Small intestine (tissue), 7 donors: ENCODE measurements at regions not wholly inside any gene's neighbourhood (a gene's known extent, or its start where the extent isn't known, plus 50 kb on each side); places are given as distances from the start of the nearest gene placed in this dataset.

Source experiments
- DNase-seq, 2 donors: peaks; one replicate each; pipeline versions ENCODE4 v3.0.0 to v3.0.0-alpha.2; 2013
- FAIRE-seq: peaks from 2 replicates; lab custom pipeline; 2012; peaks lifted over from hg19 to GRCh38; lab: Jason Lieb, UNC
- H3K27ac ChIP-seq, 3 donors: one replicate each; pipeline ENCODE4 v1.5.1; 2013; ENCODE audit warnings: low read length in 2 of 3, mild to moderate bottlenecking in 2 of 3, control low read depth in 1 of 3, inconsistent platforms in 1 of 3, low read depth in 1 of 3, moderate library complexity in 1 of 3
- H3K27me3 ChIP-seq, 3 donors: one replicate each; pipeline ENCODE4 v1.6.1; 2013; ENCODE audit warnings: low read length in 3 of 3, inconsistent platforms in 1 of 3; ENCODE audit not compliant: control insufficient read depth in 3 of 3, insufficient read depth in 3 of 3
- H3K36me3 ChIP-seq, 3 donors: one replicate each; pipeline ENCODE4 v1.6.1; 2013; ENCODE audit warnings: low read length in 3 of 3, inconsistent platforms in 1 of 3, low read depth in 1 of 3, mild to moderate bottlenecking in 1 of 3, moderate library complexity in 1 of 3; ENCODE audit not compliant: control insufficient read depth in 3 of 3, insufficient read depth in 2 of 3
- H3K4me1 ChIP-seq, 3 donors: one replicate each; pipeline ENCODE4 v1.6.1; 2013; ENCODE audit warnings: low read length in 2 of 3, inconsistent platforms in 1 of 3, low read depth in 1 of 3, mild to moderate bottlenecking in 1 of 3, moderate library complexity in 1 of 3; ENCODE audit not compliant: control insufficient read depth in 3 of 3, insufficient read depth in 2 of 3
- H3K4me3 ChIP-seq, 3 donors: one replicate each; pipeline ENCODE4 v1.5.1; 2013; ENCODE audit warnings: low read length in 3 of 3, control low read depth in 1 of 3, inconsistent platforms in 1 of 3, low read depth in 1 of 3, mild to moderate bottlenecking in 1 of 3, moderate library complexity in 1 of 3
- H3K9me3 ChIP-seq, 2 donors: one replicate each; pipeline ENCODE4 v1.6.1; 2013; ENCODE audit warnings: low read depth in 1 of 2, low read length in 1 of 2; ENCODE audit not compliant: control insufficient read depth in 2 of 2, insufficient read depth in 1 of 2
- WGBS, 3 donors: extraction: QIAGEN DNeasy Blood & Tissue Kit; methylation state at CpG; one replicate each; pipeline ENCODE4 v1.1.7; 2013; 5-methylcytosine and 5-hydroxymethylcytosine counted together
- donor health status: healthy with polysubstance abuse.
- donor health status: control.
- donor health status: control.
- donor health status: Bipolar disorder and iron deficiency.
- donor health status: healthy.

GRCh38 chr7:109386959-109387358 is 817.3 kb downstream of the DNAJB9 start:
- no peak overlapping the region for H3K27ac ChIP-seq
- FAIRE-seq (no peak), DNase-seq (no peak)
- H3K4me1 ChIP-seq, result no peaks in the 10 kb centered on the region
- no peaks in the 10 kb centered on the region for H3K27me3 ChIP-seq
- 90 to 96% (median 92%) methylated on average over 2 of the region's 2 CpGs for WGBS, 3 donors
- no peaks in the 10 kb centered on the region for H3K36me3 ChIP-seq
- no peaks in the 10 kb centered on the region for H3K9me3 ChIP-seq
- H3K4me3 ChIP-seq, result no peak overlapping the region

- Histone ChIP-seq H3K36me3 (no peaks in the 10 kb centered on the region), H3K27ac (no peak overlapping the region), H3K4me1 (no peaks in the 10 kb centered on the region), H3K9me3 (no peaks in the 10 kb centered on the region), H3K4me3 (no peak overlapping the region), H3K27me3 (no peaks in the 10 kb centered on the region)
- no peak for DNase-seq
- no peak for FAIRE-seq
- WGBS, 3 donors, result 82 to 87% (median 83%) methylated on average over 1 of the region's 1 CpG
These were observed 817.9 kb downstream of the DNAJB9 start for GRCh38 chr7:109387530-109387929.

GRCh38 chr7:109391240-109391639 is 821.6 kb downstream of the DNAJB9 start:
- Histone ChIP-seq H3K27ac (no peak overlapping the region), H3K27me3 (no peaks in the 10 kb centered on the region), H3K4me3 (no peak overlapping the region), H3K4me1 (no peaks in the 10 kb centered on the region), H3K9me3 (no peaks in the 10 kb centered on the region), H3K36me3 (no peaks in the 10 kb centered on the region)
- 80 to 86% (median 84%) methylated on average over 3 of the region's 3 CpGs for WGBS, 3 donors
- FAIRE-seq, result no peak
- DNase-seq, result no peak

GRCh38 chr7:109402107-109402506 is 832.4 kb downstream of the DNAJB9 start:
- 79 to 87% (median 82%) methylated on average over 1 of the region's 1 CpG for WGBS, 3 donors
- no peaks in the 10 kb centered on the region for H3K9me3 ChIP-seq
- H3K27ac ChIP-seq, result no peak overlapping the region
- DNase-seq (no peak), FAIRE-seq (no peak)
- peaks cover 0 to 3% (median 0%) of the 10 kb centered on the region in 3 donors for H3K27me3 ChIP-seq
- H3K4me3 ChIP-seq, result no peak overlapping the region
- no peaks in the 10 kb centered on the region for H3K4me1 ChIP-seq
- H3K36me3 ChIP-seq, result no peaks in the 10 kb centered on the region

- no peak for FAIRE-seq
- Histone ChIP-seq H3K4me3 (no peak overlapping the region), H3K4me1 (no peaks in the 10 kb centered on the region), H3K27ac (no peak overlapping the region), H3K36me3 (no peaks in the 10 kb centered on the region), H3K27me3 (peaks cover 0 to 5% (median 0%) of the 10 kb centered on the region in 3 donors), H3K9me3 (no peaks in the 10 kb centered on the region)
- no peak for DNase-seq
- WGBS, 3 donors, result 77 to 83% (median 80%) methylated on average over 3 of the region's 3 CpGs
These were observed 838.1 kb downstream of the DNAJB9 start for GRCh38 chr7:109407756-109408155.

GRCh38 chr7:109437957-109438356 is 868.3 kb downstream of the DNAJB9 start:
- FAIRE-seq, result no peak

GRCh38 chr7:109449760-109450159 is 880.1 kb downstream of the DNAJB9 start:
- Histone ChIP-seq H3K36me3 (no peaks in the 10 kb centered on the region), H3K27ac (no peak overlapping the region), H3K27me3 (no peaks in the 10 kb centered on the region), H3K9me3 (peaks cover 0 to 2% of the 10 kb centered on the region in 2 donors), H3K4me1 (no peaks in the 10 kb centered on the region), H3K4me3 (no peak overlapping the region)
- 76 to 85% (median 84%) methylated on average over 1 of the region's 1 CpG for WGBS, 3 donors
- DNase-seq (no peak), FAIRE-seq (no peak)

More at GRCh38 chr7:109437957-109438356, 868.3 kb downstream of the DNAJB9 start:
- no peaks in the 10 kb centered on the region for H3K27me3 ChIP-seq
- no peaks in the 10 kb centered on the region for H3K36me3 ChIP-seq
- WGBS, 3 donors, result 82 to 88% (median 84%) methylated on average over 2 of the region's 2 CpGs
- no peaks in the 10 kb centered on the region for H3K4me1 ChIP-seq
- H3K4me3 ChIP-seq, result no peak overlapping the region
- H3K27ac ChIP-seq, result no peak overlapping the region
- DNase-seq, result no peak
- H3K9me3 ChIP-seq, result no peaks in the 10 kb centered on the region

GRCh38 chr7:109456116-109456515 is 886.4 kb downstream of the DNAJB9 start:
- H3K27me3 ChIP-seq, result no peaks in the 10 kb centered on the region
- no peak overlapping the region for H3K27ac ChIP-seq
- DNase-seq (no peak), FAIRE-seq (no peak)
- no peaks in the 10 kb centered on the region for H3K4me1 ChIP-seq
- H3K36me3 ChIP-seq, result no peaks in the 10 kb centered on the region
- no peak overlapping the region for H3K4me3 ChIP-seq
- peaks cover 0 to 11% of the 10 kb centered on the region in 2 donors for H3K9me3 ChIP-seq
- 74 to 85% (median 77%) methylated on average over 3 of the region's 3 CpGs for WGBS, 3 donors

GRCh38 chr7:109460296-109460695 is 890.6 kb downstream of the DNAJB9 start:
- no peak for DNase-seq
- Histone ChIP-seq H3K9me3 (peaks cover 0 to 3% of the 10 kb centered on the region in 2 donors), H3K4me3 (no peak overlapping the region), H3K36me3 (no peaks in the 10 kb centered on the region), H3K27ac (no peak overlapping the region), H3K4me1 (no peaks in the 10 kb centered on the region), H3K27me3 (no peaks in the 10 kb centered on the region)
- WGBS, 3 donors, result 82 to 85% (median 85%) methylated on average over 2 of the region's 2 CpGs
- peak; percentile 90 for FAIRE-seq
